ENCODE measurements at regions not wholly inside any gene's neighbourhood (a gene's known extent, or its start where the extent isn't known, plus 50 kb on each side); places are given as distances from the start of the nearest gene placed in this dataset.

- TF ChIP-seq EZH2phosphoT487 (IDR thresholded peaks at IDR 0.05; ENCODE audit: borderline replicate concordance) = no peak
- TF ChIP-seq, protein P1, sequence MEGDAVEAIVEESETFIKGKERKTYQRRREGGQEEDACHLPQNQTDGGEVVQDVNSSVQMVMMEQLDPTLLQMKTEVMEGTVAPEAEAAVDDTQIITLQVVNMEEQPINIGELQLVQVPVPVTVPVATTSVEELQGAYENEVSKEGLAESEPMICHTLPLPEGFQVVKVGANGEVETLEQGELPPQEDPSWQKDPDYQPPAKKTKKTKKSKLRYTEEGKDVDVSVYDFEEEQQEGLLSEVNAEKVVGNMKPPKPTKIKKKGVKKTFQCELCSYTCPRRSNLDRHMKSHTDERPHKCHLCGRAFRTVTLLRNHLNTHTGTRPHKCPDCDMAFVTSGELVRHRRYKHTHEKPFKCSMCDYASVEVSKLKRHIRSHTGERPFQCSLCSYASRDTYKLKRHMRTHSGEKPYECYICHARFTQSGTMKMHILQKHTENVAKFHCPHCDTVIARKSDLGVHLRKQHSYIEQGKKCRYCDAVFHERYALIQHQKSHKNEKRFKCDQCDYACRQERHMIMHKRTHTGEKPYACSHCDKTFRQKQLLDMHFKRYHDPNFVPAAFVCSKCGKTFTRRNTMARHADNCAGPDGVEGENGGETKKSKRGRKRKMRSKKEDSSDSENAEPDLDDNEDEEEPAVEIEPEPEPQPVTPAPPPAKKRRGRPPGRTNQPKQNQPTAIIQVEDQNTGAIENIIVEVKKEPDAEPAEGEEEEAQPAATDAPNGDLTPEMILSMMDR (conservative IDR thresholded peaks at IDR 0.05; ENCODE audit: low read length) = no peak
- Histone ChIP-seq H3K4me1 (ENCODE audit: insufficient read depth, low read length, poor library complexity, severe bottlenecking) (no peaks in the 10 kb centered on the region), H3K4me2 (ENCODE audit: low read depth, low read length, poor library complexity, severe bottlenecking) (no peak overlapping the region), H3K36me3 (ENCODE audit: insufficient read depth, low read length) (no peaks in the 10 kb centered on the region), H2AFZ (ENCODE audit: low read length) (no peak overlapping the region), H3K9me2 (replicated peaks; ENCODE audit: low read depth, low read length) (no peaks in the 10 kb centered on the region), H3K27me3 (ENCODE audit: insufficient read depth, low read length, poor library complexity, severe bottlenecking) (no peaks in the 10 kb centered on the region), H3K79me2 (ENCODE audit: insufficient read depth, low read length) (no peaks in the 10 kb centered on the region), H4K20me1 (ENCODE audit: insufficient read depth, low read length, poor library complexity, severe bottlenecking) (no peaks in the 10 kb centered on the region), H3K9me3 (ENCODE audit: insufficient read depth, low read depth, low read length) (no peaks in the 10 kb centered on the region), H3K4me3 (ENCODE audit: low read length, poor library complexity, severe bottlenecking) (no peak overlapping the region), H3F3A (ENCODE audit: low read depth) (no peaks in the 10 kb centered on the region), H3K9ac (ENCODE audit: low read depth, low read length, poor library complexity, severe bottlenecking) (no peak overlapping the region)
Measured at GRCh38 chr1:222196288-222196687, 351.6 kb downstream of the HHIPL2 start.

GRCh38 chr1:222195857-222196256 lies 352.0 kb downstream of the HHIPL2 start:
- no peaks in the 10 kb centered on the region for H3K9me2 ChIP-seq (replicated peaks; ENCODE audit: low read depth, low read length)
- no peaks in the 10 kb centered on the region for H3K27me3 ChIP-seq (ENCODE audit: insufficient read depth, low read length, poor library complexity, severe bottlenecking)
- no peaks in the 10 kb centered on the region for H4K20me1 ChIP-seq (ENCODE audit: insufficient read depth, low read length, poor library complexity, severe bottlenecking)
- H3K4me1 ChIP-seq (ENCODE audit: insufficient read depth, low read length, poor library complexity, severe bottlenecking) = no peaks in the 10 kb centered on the region
- no peaks in the 10 kb centered on the region for H3K79me2 ChIP-seq (ENCODE audit: insufficient read depth, low read length)
- no peak overlapping the region for H3K4me2 ChIP-seq (ENCODE audit: low read depth, low read length, poor library complexity, severe bottlenecking)
- no peaks in the 10 kb centered on the region for H3K9me3 ChIP-seq (ENCODE audit: insufficient read depth, low read depth, low read length)
- H3K9ac ChIP-seq (ENCODE audit: low read depth, low read length, poor library complexity, severe bottlenecking) = no peak overlapping the region
- H2AFZ ChIP-seq (ENCODE audit: low read length) = no peak overlapping the region
- TF ChIP-seq, protein P1 (conservative IDR thresholded peaks at IDR 0.05; ENCODE audit: low read length) = no peak
- TF ChIP-seq EZH2phosphoT487 (IDR thresholded peaks at IDR 0.05; ENCODE audit: borderline replicate concordance) = no peak
- no peaks in the 10 kb centered on the region for H3F3A ChIP-seq (ENCODE audit: low read depth)
- H3K36me3 ChIP-seq (ENCODE audit: insufficient read depth, low read length) = no peaks in the 10 kb centered on the region
- H3K4me3 ChIP-seq (ENCODE audit: low read length, poor library complexity, severe bottlenecking) = no peak overlapping the region

GRCh38 chr1:222189218-222189617 lies 358.7 kb downstream of the HHIPL2 start:
- H3K9me3 ChIP-seq (ENCODE audit: insufficient read depth, low read depth, low read length) = no peaks in the 10 kb centered on the region
- TF ChIP-seq, protein P1 (conservative IDR thresholded peaks at IDR 0.05; ENCODE audit: low read length) = no peak
- no peak for TF ChIP-seq EZH2phosphoT487 (IDR thresholded peaks at IDR 0.05; ENCODE audit: borderline replicate concordance)

More at GRCh38 chr1:222189218-222189617, 358.7 kb downstream of the HHIPL2 start:
- Histone ChIP-seq H4K20me1 (ENCODE audit: insufficient read depth, low read length, poor library complexity, severe bottlenecking) (no peaks in the 10 kb centered on the region), H3K9ac (ENCODE audit: low read depth, low read length, poor library complexity, severe bottlenecking) (no peak overlapping the region), H3K9me2 (replicated peaks; ENCODE audit: low read depth, low read length) (no peaks in the 10 kb centered on the region), H2AFZ (ENCODE audit: low read length) (no peak overlapping the region), H3K27me3 (ENCODE audit: insufficient read depth, low read length, poor library complexity, severe bottlenecking) (no peaks in the 10 kb centered on the region), H3K4me2 (ENCODE audit: low read depth, low read length, poor library complexity, severe bottlenecking) (no peak overlapping the region), H3F3A (ENCODE audit: low read depth) (no peaks in the 10 kb centered on the region), H3K36me3 (ENCODE audit: insufficient read depth, low read length) (no peaks in the 10 kb centered on the region), H3K4me1 (ENCODE audit: insufficient read depth, low read length, poor library complexity, severe bottlenecking) (no peaks in the 10 kb centered on the region), H3K4me3 (ENCODE audit: low read length, poor library complexity, severe bottlenecking) (no peak overlapping the region), H3K79me2 (ENCODE audit: insufficient read depth, low read length) (no peaks in the 10 kb centered on the region)
